GM20000 (cell line): ENCODE measurements at regions not wholly inside any gene's neighbourhood (a gene's known extent, or its start where the extent isn't known, plus 50 kb on each side); places are given as distances from the start of the nearest gene placed in this dataset.
A peak's percentile ranks its signal among the peaks of the same experiment; 100 is the strongest.

ENCODE experiments used
- DNase-seq: peaks from one replicate; pipeline ENCODE4 v3.0.0; 2012; ENCODE audit warnings: low spot score
- CTCF ChIP-seq: IDR thresholded peaks from 2 replicates; pipeline ENCODE4 v1.5.1; 2012; ENCODE audit warnings: mild to moderate bottlenecking, control low read depth; ENCODE audit errors: extremely low read depth, missing control alignments

- peak; percentile 32 for TF ChIP-seq CTCF
Measured at GRCh38 chr1:25068829-25069228, 138.8 kb upstream of the RUNX3 start.

GRCh38 chr1:25068316-25068715, 138.2 kb upstream of the RUNX3 start:
- DNase-seq, result no peak
- no peak for TF ChIP-seq CTCF

More at GRCh38 chr1:25068829-25069228, 138.8 kb upstream of the RUNX3 start:
- DNase-seq, result peak; percentile 44

DNA sequence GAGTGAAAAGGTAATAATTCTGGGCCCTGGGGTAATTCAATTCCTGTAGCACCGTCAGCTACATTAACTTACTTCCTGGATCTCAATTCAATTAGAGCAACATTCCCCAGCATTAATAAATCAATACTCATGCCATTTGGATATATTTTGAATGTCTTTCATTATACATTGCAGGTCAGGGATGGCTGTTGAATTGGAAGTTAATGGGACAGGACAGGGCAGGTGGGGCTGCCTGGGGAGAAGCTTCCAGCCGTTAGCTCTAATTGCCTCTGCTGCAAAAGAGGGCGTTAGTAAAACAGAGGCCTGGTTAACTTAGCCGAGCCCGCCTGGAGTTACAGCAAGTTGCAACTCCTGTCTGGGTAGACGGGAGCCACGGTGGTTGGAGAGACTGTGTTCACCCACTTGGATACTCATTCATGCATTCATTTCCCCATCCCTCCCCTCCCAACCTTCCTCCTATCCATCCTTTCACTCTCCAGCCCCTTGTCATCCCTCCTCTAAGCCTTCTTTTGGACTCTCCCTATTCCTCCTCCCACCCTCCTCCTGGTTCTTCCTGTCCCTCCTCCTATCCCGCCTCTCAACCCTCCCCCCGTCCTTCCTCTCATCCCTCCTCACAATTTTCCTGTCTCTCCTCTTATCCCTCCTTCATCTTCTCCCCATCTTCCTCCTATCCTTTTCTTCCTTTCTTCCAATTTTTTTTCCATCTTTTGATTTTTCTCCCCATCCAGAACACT, 137.6 kb upstream of the RUNX3 start:
- TF ChIP-seq CTCF, result no peak
- no peak for DNase-seq

DNA sequence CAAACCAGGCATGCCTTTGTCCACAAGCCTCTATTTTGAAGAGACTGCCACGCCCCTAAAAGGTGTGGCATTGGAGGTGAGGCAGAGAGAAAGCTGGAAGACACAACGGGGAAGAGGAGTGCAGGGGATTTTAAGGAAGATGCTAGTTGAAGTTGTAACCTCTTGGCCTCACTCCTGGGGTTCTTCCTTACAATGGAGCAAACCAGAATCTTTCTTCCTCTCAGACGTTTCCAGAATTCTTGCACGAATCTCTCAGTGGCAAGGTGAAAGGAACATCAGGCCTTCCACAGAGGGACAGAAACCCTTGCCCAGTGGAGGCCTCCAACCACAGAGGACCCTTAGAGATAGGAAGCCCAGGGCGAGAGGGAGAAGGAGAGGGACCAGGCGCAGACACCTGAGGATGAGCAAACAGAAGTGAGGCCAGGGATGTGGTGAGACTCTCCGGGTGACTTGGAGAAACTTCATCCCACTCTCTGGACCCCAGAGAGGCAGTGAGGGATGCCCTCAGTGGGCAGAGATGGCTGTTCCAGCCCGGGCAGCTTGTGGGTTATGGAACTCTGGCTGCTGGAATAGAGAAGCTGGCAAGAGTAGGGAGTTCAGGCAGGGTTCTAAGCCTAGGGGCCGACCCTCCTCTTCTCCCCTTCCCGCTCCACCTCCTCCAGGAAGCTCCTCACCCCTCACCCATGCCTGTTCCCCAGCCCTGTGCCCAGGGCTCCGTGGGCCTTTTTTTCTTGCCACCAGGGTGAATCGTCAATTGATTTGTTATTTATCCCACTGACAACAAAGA, 136.8 kb upstream of the RUNX3 start:
- no peak for TF ChIP-seq CTCF
- no peak for DNase-seq

GRCh38 chr1:25066256-25066655, 136.2 kb upstream of the RUNX3 start:
- no peak for TF ChIP-seq CTCF
- DNase-seq, result no peak

GRCh38 chr1:25065795-25066238, 135.7 kb upstream of the RUNX3 start:
- TF ChIP-seq CTCF, result no peak
- DNase-seq, result no peak

GRCh38 chr1:25065321-25065721, 135.2 kb upstream of the RUNX3 start:
- TF ChIP-seq CTCF, result no peak
- no peak for DNase-seq
